HCT116 (cell line): ENCODE measurements at regions not wholly inside any gene's neighbourhood (a gene's known extent, or its start where the extent isn't known, plus 50 kb on each side); places are given as distances from the start of the nearest gene placed in this dataset.

Experiments used
- ATAC-seq: fragments of 200-7000 bp; cut with Tn5 transposase; 2 replicates; pipeline ENCODE4 v1.9.1; 2020; ENCODE audit warnings: mild to moderate bottlenecking, moderate library complexity
- BruUV-seq: library from RNA; stranded (reverse); fragments of 400-500 nt; replicated peaks from 2 replicates; lab custom pipeline; 2021; lab: Mats Ljungman, UMichigan
- CTCF ChIA-PET: fragments of 300-600 bp; sonication (Branson Sonifier 250); formaldehyde crosslinking; loops from one replicate; lab custom pipeline; 2021; ENCODE audit warnings: antibody characterized with exemption; lab: Charles Lee
- POLR2A ChIA-PET: fragments of 300-600, 350-600 bp; sonication (Branson Sonifier 250); formaldehyde crosslinking; loops from one replicate; lab custom pipeline; 2021; ENCODE audit warnings: antibody characterized with exemption; lab: Charles Lee
- RAD21 ChIA-PET, 2 experiments: fragments of 300-600 bp; sonication (Branson Sonifier 250); formaldehyde crosslinking; loops; one replicate each; lab custom pipeline; 2023; ENCODE audit warnings: low total read pairs in 2 of 2; ENCODE audit not compliant: uncharacterized antibody in 2 of 2, unreplicated experiment in 2 of 2, low non-redundant PET in 1 of 2; lab: Charles Lee
- DNase-seq: peaks from one replicate; pipeline ENCODE4 v3.0.0-alpha.2; 2010; ENCODE audit warnings: low read depth, low spot score
- H2AFZ ChIP-seq: fragments of 200-600 bp; shearing (Covaris generic), sonication (generic); 2 replicates; pipeline ENCODE4 v1.6.1; 2017; ENCODE audit warnings: low read depth, mixed run types, mixed read lengths, antibody characterized with exemption, low read length; ENCODE audit not compliant: poor library complexity, severe bottlenecking
- H3K27ac ChIP-seq: 2 replicates; pipeline ENCODE4 v1.5.1; 2012; ENCODE audit warnings: low read depth, low read length
- H3K27me3 ChIP-seq: fragments of 200-600 bp; sonication (generic); 2 replicates; pipeline ENCODE4 v1.6.1; 2016; ENCODE audit warnings: mixed run types, low read length, mixed read lengths; ENCODE audit not compliant: insufficient read depth
- H3K36me3 ChIP-seq, 2 experiments: fragments of 200-500 bp in 1 of 2; fragments of 200-600 bp in 1 of 2; sonication (Bioruptor generic) in 1 of 2; sonication (generic) in 1 of 2; 2 replicates each; pipeline versions ENCODE4 v1.5.1 to v1.6.1; 2014 to 2016; ENCODE audit warnings: low read length in 2 of 2, inconsistent platforms in 1 of 2, mixed read lengths in 1 of 2, mixed run types in 1 of 2; ENCODE audit not compliant: insufficient read depth in 2 of 2, control insufficient read depth in 1 of 2
- H3K4me1 ChIP-seq, 2 experiments: fragments of 200-600 bp in 1 of 2; sonication (generic) in 1 of 2; 2 replicates each; pipeline versions ENCODE4 v1.5.1 to v1.6.1; 2012 to 2017; ENCODE audit warnings: low read length in 2 of 2, inconsistent platforms in 1 of 2, mild to moderate bottlenecking in 1 of 2, mixed read lengths in 1 of 2, mixed run types in 1 of 2, moderate library complexity in 1 of 2; ENCODE audit not compliant: insufficient read depth in 2 of 2, control insufficient read depth in 1 of 2
- H3K4me2 ChIP-seq: fragments of 200-600 bp; sonication (generic); 2 replicates; pipeline ENCODE4 v1.6.1; 2017; ENCODE audit warnings: mixed run types, low read length, mixed read lengths
- H3K4me3 ChIP-seq, 2 experiments: fragments of 200-600 bp in 1 of 2; sonication (generic) in 1 of 2; replicated peaks in 1 of 2; 2 replicates each; pipeline ENCODE4 v1.5.1; 2011 to 2016; ENCODE audit warnings: low read length in 2 of 2, control low read depth in 1 of 2, low read depth in 1 of 2, mild to moderate bottlenecking in 1 of 2, mixed read lengths in 1 of 2, mixed run types in 1 of 2
- H3K79me2 ChIP-seq: fragments of 200-600 bp; sonication (generic); 2 replicates; pipeline ENCODE4 v1.6.1; 2017; ENCODE audit warnings: mild to moderate bottlenecking, mixed run types, low read length, moderate library complexity, mixed read lengths; ENCODE audit not compliant: insufficient read depth
- H3K9ac ChIP-seq: fragments of 200-600 bp; sonication (generic); 2 replicates; pipeline ENCODE4 v1.6.1; 2016; ENCODE audit warnings: low read length, mixed read lengths
- H3K9me2 ChIP-seq: fragments of 200-600 bp; sonication (generic), shearing (Covaris generic); 2 replicates; pipeline ENCODE4 v1.6.1; 2017; ENCODE audit warnings: mixed run types, mild to moderate bottlenecking, moderate library complexity; ENCODE audit not compliant: insufficient read depth
- H3K9me3 ChIP-seq, 2 experiments: fragments of 200-500 bp in 1 of 2; fragments of 200-600 bp in 1 of 2; sonication (Bioruptor generic) in 1 of 2; sonication (generic) in 1 of 2; 2 replicates each; pipeline ENCODE4 v1.6.1; 2014 to 2017; ENCODE audit warnings: low read length in 2 of 2, mixed read lengths in 2 of 2, inconsistent platforms in 1 of 2, low read depth in 1 of 2, mild to moderate bottlenecking in 1 of 2, mixed run types in 1 of 2, moderate library complexity in 1 of 2; ENCODE audit not compliant: control insufficient read depth in 1 of 2, insufficient read depth in 1 of 2
- H4K20me1 ChIP-seq: fragments of 200-600 bp; sonication (generic), shearing (Covaris generic); 2 replicates; pipeline ENCODE4 v1.6.1; 2017; ENCODE audit warnings: mixed run types, mild to moderate bottlenecking, moderate library complexity; ENCODE audit not compliant: insufficient read depth
- CBX3 ChIP-seq: IDR thresholded peaks from 2 replicates; pipeline ENCODE4 v1.6.1; 2012; ENCODE audit warnings: low read depth
- EGR1 ChIP-seq: IDR thresholded peaks from 2 replicates; pipeline ENCODE4 v1.6.1; 2012; ENCODE audit warnings: low read depth
- ELF1 ChIP-seq: IDR thresholded peaks from 2 replicates; pipeline ENCODE4 v1.6.1; 2012; ENCODE audit warnings: low read depth, borderline replicate concordance
- EZH2 ChIP-seq: fragments of 200-600 bp; sonication (generic); IDR thresholded peaks from 2 replicates; pipeline ENCODE4 v1.6.1; 2017; ENCODE audit warnings: antibody characterized with exemption, mixed run types
- FOSL1 ChIP-seq: IDR thresholded peaks from 2 replicates; pipeline ENCODE4 v1.6.1; 2012; ENCODE audit warnings: low read depth
- REST ChIP-seq: IDR thresholded peaks from 2 replicates; pipeline ENCODE4 v1.6.1; 2012; ENCODE audit warnings: low read depth
- SP1 ChIP-seq: IDR thresholded peaks from 2 replicates; pipeline ENCODE4 v1.6.1; 2012; ENCODE audit warnings: low read depth
- TCF7L2 ChIP-seq: IDR thresholded peaks from 2 replicates; pipeline ENCODE4 v1.7.0; 2011; ENCODE audit warnings: borderline replicate concordance, inconsistent platforms; ENCODE audit not compliant: insufficient read depth, insufficient read length; ENCODE audit errors: extremely low read depth
- YY1 ChIP-seq: IDR thresholded peaks from 2 replicates; pipeline ENCODE4 v1.6.1; 2011; ENCODE audit warnings: low read length, low read depth, moderate library complexity, mild to moderate bottlenecking; ENCODE audit not compliant: insufficient replicate concordance; ENCODE audit errors: extremely low read depth
- intact Hi-C: fragments of 100-400 bp; cut with micrococcal nuclease; formaldehyde crosslinking; loops from 2 replicates; pipeline ENCODE4 v1.10.0; 2022

- no peak overlapping the region for H3K9ac ChIP-seq
- CTCF ChIA-PET, result no interaction called here
- RAD21 ChIA-PET, result no interaction called here
- TF ChIP-seq TCF7L2, result no peak
- TF ChIP-seq REST, result no peak
- no peak for TF ChIP-seq YY1
- TF ChIP-seq EGR1, result no peak
- TF ChIP-seq EZH2, result no peak
- TF ChIP-seq SP1, result no peak
- TF ChIP-seq FOSL1, result no peak
- TF ChIP-seq CBX3, result no peak
- TF ChIP-seq ELF1, result no peak
- TF ChIP-seq, all 23 proteins: peak for 0
- no peaks in the 10 kb centered on the region for H3K9me3 ChIP-seq
- no peak overlapping the region for H3K4me2 ChIP-seq
- POLR2A ChIA-PET, result no interaction called here
- no peak overlapping the region for H3K27ac ChIP-seq
- no peaks in the 10 kb centered on the region for H3K27me3 ChIP-seq
- H4K20me1 ChIP-seq, result no peaks in the 10 kb centered on the region
- no peaks in the 10 kb centered on the region for H3K79me2 ChIP-seq
- no TSS peak for BruUV-seq
- H3K4me1 ChIP-seq, result peaks cover 9 to 11% of the 10 kb centered on the region in 2 experiments
- no peaks in the 10 kb centered on the region for H3K36me3 ChIP-seq
- intact Hi-C loops, result no loop called here
- ATAC-seq (no peak), DNase-seq (no peak)
- no peaks in the 10 kb centered on the region for H3K9me2 ChIP-seq
- H3K4me3 ChIP-seq, result no peak overlapping the region
- H2AFZ ChIP-seq, result no peak overlapping the region
These were observed 52.7 kb upstream of the ELN start for GRCh38 chr7:73974948-73975926.
